ENCODE measurements at regions not wholly inside any gene's neighbourhood (a gene's known extent, or its start where the extent isn't known, plus 50 kb on each side); places are given as distances from the start of the nearest gene placed in this dataset.
"Not testable (repeated sequence)": the region's sequence is repeated elsewhere in the genome, so short reads cannot be mapped to it uniquely, and the experiment has no call there.

DNA sequence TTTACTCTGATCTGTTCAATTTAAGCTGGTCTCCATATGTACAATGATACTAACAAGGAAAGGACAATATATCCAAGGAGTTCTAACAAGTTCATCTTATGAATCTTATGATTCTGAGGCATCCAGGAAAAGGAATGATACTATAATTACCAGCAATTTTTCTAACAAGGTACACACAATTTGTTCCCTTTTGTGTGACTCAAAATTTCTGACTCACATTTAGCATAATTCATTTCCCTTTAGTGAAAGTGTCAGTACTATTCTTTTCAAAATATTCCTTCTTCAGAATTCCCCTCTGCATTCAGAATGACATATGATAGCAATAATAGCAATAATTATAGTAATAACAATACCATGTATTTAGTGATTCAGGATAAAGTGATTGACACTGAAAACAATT lies 594.8 kb downstream of the DMRTA1 start:
- ATAC-seq (ENCODE audit: low read depth) (no peak), DNase-seq (ENCODE audit: low spot score) (no peak)
- no peak for TF ChIP-seq CTCF (IDR thresholded peaks at IDR 0.05; ENCODE audit: poor library complexity, severe bottlenecking)
- no peaks in the 10 kb centered on the region for H3K4me1 ChIP-seq (ENCODE audit: insufficient read depth, poor library complexity, severe bottlenecking)
- peaks cover 4% of the 10 kb centered on the region for H3K27me3 ChIP-seq (ENCODE audit: insufficient read depth, poor library complexity, severe bottlenecking)
- no peak overlapping the region for H3K27ac ChIP-seq (ENCODE audit: poor library complexity, severe bottlenecking)
- H3K4me3 ChIP-seq (ENCODE audit: severe bottlenecking), result no peak overlapping the region
- no peaks in the 10 kb centered on the region for H3K9me3 ChIP-seq (ENCODE audit: severe bottlenecking)
- H3K36me3 ChIP-seq (ENCODE audit: low read depth), result no peaks in the 10 kb centered on the region

- H3K4me3 ChIP-seq (ENCODE audit: severe bottlenecking), result no peak overlapping the region
- H3K9me3 ChIP-seq (ENCODE audit: severe bottlenecking), result no peaks in the 10 kb centered on the region
- 0 out of 3 replicates have a peak, but pooled peaks have one; percentile 25 for ATAC-seq (ENCODE audit: low read depth)
- no peak for TF ChIP-seq CTCF (IDR thresholded peaks at IDR 0.05; ENCODE audit: poor library complexity, severe bottlenecking)
- no peak for DNase-seq (ENCODE audit: low spot score)
- H3K27me3 ChIP-seq (ENCODE audit: insufficient read depth, poor library complexity, severe bottlenecking), result peaks cover 4% of the 10 kb centered on the region
- H3K36me3 ChIP-seq (ENCODE audit: low read depth), result no peaks in the 10 kb centered on the region
- H3K4me1 ChIP-seq (ENCODE audit: insufficient read depth, poor library complexity, severe bottlenecking), result no peaks in the 10 kb centered on the region
- H3K27ac ChIP-seq (ENCODE audit: poor library complexity, severe bottlenecking), result no peak overlapping the region
Measured at GRCh38 chr9:23044549-23044948, 597.9 kb downstream of the DMRTA1 start.

- not testable (repeated sequence) for H3K4me1 ChIP-seq (ENCODE audit: insufficient read depth, poor library complexity, severe bottlenecking); H3K27ac ChIP-seq (ENCODE audit: poor library complexity, severe bottlenecking); H3K27me3 ChIP-seq (ENCODE audit: insufficient read depth, poor library complexity, severe bottlenecking); H3K36me3 ChIP-seq (ENCODE audit: low read depth); ATAC-seq (ENCODE audit: low read depth); H3K9me3 ChIP-seq (ENCODE audit: severe bottlenecking); DNase-seq (ENCODE audit: low spot score); H3K4me3 ChIP-seq (ENCODE audit: severe bottlenecking)
Measured at GRCh38 chr9:23046026-23046425, 599.4 kb downstream of the DMRTA1 start.

GRCh38 chr9:23050548-23050947 lies 603.9 kb downstream of the DMRTA1 start:
- no peaks in the 10 kb centered on the region for H3K27me3 ChIP-seq (ENCODE audit: insufficient read depth, poor library complexity, severe bottlenecking)
- H3K36me3 ChIP-seq (ENCODE audit: low read depth), result no peaks in the 10 kb centered on the region
- no peak for TF ChIP-seq CTCF (IDR thresholded peaks at IDR 0.05; ENCODE audit: poor library complexity, severe bottlenecking)
- ATAC-seq (ENCODE audit: low read depth) (no peak), DNase-seq (ENCODE audit: low spot score) (no peak)
- H3K4me1 ChIP-seq (ENCODE audit: insufficient read depth, poor library complexity, severe bottlenecking), result no peaks in the 10 kb centered on the region
- H3K9me3 ChIP-seq (ENCODE audit: severe bottlenecking), result no peaks in the 10 kb centered on the region
- no peak overlapping the region for H3K27ac ChIP-seq (ENCODE audit: poor library complexity, severe bottlenecking)
- H3K4me3 ChIP-seq (ENCODE audit: severe bottlenecking), result no peak overlapping the region

GRCh38 chr9:23073136-23073535 lies 626.5 kb downstream of the DMRTA1 start:
- Histone ChIP-seq H3K27me3 (ENCODE audit: insufficient read depth, poor library complexity, severe bottlenecking) (no peaks in the 10 kb centered on the region), H3K36me3 (ENCODE audit: low read depth) (no peaks in the 10 kb centered on the region), H3K4me3 (ENCODE audit: severe bottlenecking) (no peak overlapping the region), H3K4me1 (ENCODE audit: insufficient read depth, poor library complexity, severe bottlenecking) (no peaks in the 10 kb centered on the region), H3K27ac (ENCODE audit: poor library complexity, severe bottlenecking) (no peak overlapping the region), H3K9me3 (ENCODE audit: severe bottlenecking) (no peaks in the 10 kb centered on the region)
- TF ChIP-seq CTCF (IDR thresholded peaks at IDR 0.05; ENCODE audit: poor library complexity, severe bottlenecking), result no peak
- ATAC-seq (ENCODE audit: low read depth), result peak; percentile 41; the same call in 2 of the 3 replicates
- no peak for DNase-seq (ENCODE audit: low spot score)

All from RWPE2 (cell line).